ENCODE measurements at regions not wholly inside any gene's neighbourhood (a gene's known extent, or its start where the extent isn't known, plus 50 kb on each side); places are given as distances from the start of the nearest gene placed in this dataset.

- intact Hi-C loops (cut with micrococcal nuclease; ENCODE audit: unreplicated experiment), result no loop called here
- ChIA-PET POLR2A (no interaction called here), CTCF (ENCODE audit: unreplicated experiment) (no interaction called here)
- no peaks in the 10 kb centered on the region for H3K9me3 ChIP-seq (ENCODE audit: low read length)
- H3K27ac ChIP-seq (ENCODE audit: low read depth, low read length, poor library complexity, severe bottlenecking), result no peak overlapping the region
- H3K4me2 ChIP-seq (ENCODE audit: low read length), result no peak overlapping the region
- DNase-seq (ENCODE audit: low spot score), result no peak
- no peak overlapping the region for H2AFZ ChIP-seq (ENCODE audit: low read length)
- no TSS peak for BruUV-seq (replicated peaks)
- no peak overlapping the region for H3K4me3 ChIP-seq (ENCODE audit: low read depth, low read length, poor library complexity, severe bottlenecking)
- H3K36me3 ChIP-seq (ENCODE audit: insufficient read depth, low read length), result no peaks in the 10 kb centered on the region
- H3K9me2 ChIP-seq (ENCODE audit: insufficient read depth, low read length), result no peaks in the 10 kb centered on the region
- H3K4me1 ChIP-seq (ENCODE audit: insufficient read depth, low read length, poor library complexity, severe bottlenecking), result no peaks in the 10 kb centered on the region
- no peaks in the 10 kb centered on the region for H3K79me2 ChIP-seq (ENCODE audit: insufficient read depth, low read depth, low read length)
- no peaks in the 10 kb centered on the region for H4K20me1 ChIP-seq (ENCODE audit: insufficient read depth, low read length)
- TF ChIP-seq CTCF (conservative IDR thresholded peaks at IDR 0.05; ENCODE audit: low read length) (no peak), EZH2phosphoT487 (IDR thresholded peaks at IDR 0.05; ENCODE audit: borderline replicate concordance, low read depth, low read length) (no peak)
These were observed 118.0 kb upstream of the FSTL4 start for GRCh38 chr5:133730346-133730745.

- Histone ChIP-seq H3K4me3 (ENCODE audit: low read depth, low read length, poor library complexity, severe bottlenecking) (no peak overlapping the region), H2AFZ (ENCODE audit: low read length) (no peak overlapping the region), H3K9me2 (ENCODE audit: insufficient read depth, low read length) (no peaks in the 10 kb centered on the region), H3K9me3 (ENCODE audit: low read length) (no peaks in the 10 kb centered on the region), H3K4me1 (ENCODE audit: insufficient read depth, low read length, poor library complexity, severe bottlenecking) (no peaks in the 10 kb centered on the region), H4K20me1 (ENCODE audit: insufficient read depth, low read length) (no peaks in the 10 kb centered on the region), H3K36me3 (ENCODE audit: insufficient read depth, low read length) (no peaks in the 10 kb centered on the region), H3K4me2 (ENCODE audit: low read length) (no peak overlapping the region), H3K79me2 (ENCODE audit: insufficient read depth, low read depth, low read length) (no peaks in the 10 kb centered on the region), H3K27ac (ENCODE audit: low read depth, low read length, poor library complexity, severe bottlenecking) (no peak overlapping the region)
- intact Hi-C loops (cut with micrococcal nuclease; ENCODE audit: unreplicated experiment), result no loop called here
- BruUV-seq (replicated peaks), result no TSS peak
- no peak for DNase-seq (ENCODE audit: low spot score)
- CTCF ChIA-PET (ENCODE audit: unreplicated experiment), result no interaction called here
- no peak for TF ChIP-seq EZH2phosphoT487 (IDR thresholded peaks at IDR 0.05; ENCODE audit: borderline replicate concordance, low read depth, low read length)
- POLR2A ChIA-PET, result no interaction called here
These were observed 117.5 kb upstream of the FSTL4 start for GRCh38 chr5:133729800-133730199.

GRCh38 chr5:133728475-133728874 is 116.1 kb upstream of the FSTL4 start:
- H3K4me2 ChIP-seq (ENCODE audit: low read length), result no peak overlapping the region
- intact Hi-C loops (cut with micrococcal nuclease; ENCODE audit: unreplicated experiment), result no loop called here
- no peaks in the 10 kb centered on the region for H3K9me2 ChIP-seq (ENCODE audit: insufficient read depth, low read length)
- no peaks in the 10 kb centered on the region for H3K9me3 ChIP-seq (ENCODE audit: low read length)
- no peaks in the 10 kb centered on the region for H3K36me3 ChIP-seq (ENCODE audit: insufficient read depth, low read length)
- H3K27ac ChIP-seq (ENCODE audit: low read depth, low read length, poor library complexity, severe bottlenecking), result no peak overlapping the region
- ChIA-PET POLR2A (interaction anchor here (0.7 to 0.8 kb wide), 2 partner anchors 24 to 196 kb away, joined by 3 to 4 read pairs; no protein-coding TSS in a partner anchor), CTCF (ENCODE audit: unreplicated experiment) (no interaction called here)
- H2AFZ ChIP-seq (ENCODE audit: low read length), result no peak overlapping the region
- TF ChIP-seq EZH2phosphoT487 (IDR thresholded peaks at IDR 0.05; ENCODE audit: borderline replicate concordance, low read depth, low read length) (no peak), CTCF (conservative IDR thresholded peaks at IDR 0.05; ENCODE audit: low read length) (no peak)
- no peak overlapping the region for H3K4me3 ChIP-seq (ENCODE audit: low read depth, low read length, poor library complexity, severe bottlenecking)
- H3K79me2 ChIP-seq (ENCODE audit: insufficient read depth, low read depth, low read length), result no peaks in the 10 kb centered on the region
- no peak for DNase-seq (ENCODE audit: low spot score)
- H3K4me1 ChIP-seq (ENCODE audit: insufficient read depth, low read length, poor library complexity, severe bottlenecking), result no peaks in the 10 kb centered on the region
- no TSS peak for BruUV-seq (replicated peaks)
- no peaks in the 10 kb centered on the region for H4K20me1 ChIP-seq (ENCODE audit: insufficient read depth, low read length)

Measured in OCI-LY7 (cell line).